ENCODE measurements at regions not wholly inside any gene's neighbourhood (a gene's known extent, or its start where the extent isn't known, plus 50 kb on each side); places are given as distances from the start of the nearest gene placed in this dataset.
"Not testable (repeated sequence)": the region's sequence is repeated elsewhere in the genome, so short reads cannot be mapped to it uniquely, and the experiment has no call there.

DNA sequence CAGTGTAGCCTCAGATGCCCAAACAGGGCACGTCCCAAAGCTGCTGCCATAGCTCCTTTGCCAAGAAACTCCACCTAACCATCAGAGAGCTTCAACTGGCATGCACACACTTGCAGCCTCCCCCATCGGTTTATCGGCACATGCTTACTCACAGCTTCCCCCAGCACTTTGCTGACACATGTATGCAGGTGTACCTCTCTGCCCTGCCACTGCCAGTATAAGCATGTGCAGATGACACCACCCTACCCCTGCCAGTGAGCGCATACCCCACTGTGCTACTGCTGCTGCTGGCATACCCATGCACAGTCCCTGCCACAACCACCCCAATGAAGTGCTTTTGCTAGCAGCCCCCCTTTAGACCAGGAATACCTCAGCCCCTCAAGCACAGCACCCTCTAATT is 1231.0 kb downstream of the DSC3 start:
- no peak for DNase-seq

DNA sequence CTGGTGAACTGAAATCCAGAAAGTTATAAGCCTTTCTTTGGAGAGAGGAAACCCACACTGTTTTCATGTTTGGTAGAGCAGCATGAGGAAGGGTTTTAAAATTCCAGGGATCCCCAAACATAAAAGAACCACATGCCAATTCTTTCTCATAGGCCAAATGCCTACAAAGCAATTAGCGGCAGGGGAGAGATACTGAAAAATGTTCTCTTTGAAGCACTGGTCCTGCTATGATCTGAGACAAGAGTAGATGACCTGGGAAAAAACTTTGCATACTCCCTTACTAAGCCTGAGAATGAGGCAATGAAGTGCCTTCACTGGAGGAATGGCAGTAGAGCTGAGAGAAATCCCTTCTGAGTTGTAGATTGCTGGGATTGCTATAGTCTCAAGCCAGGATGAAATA is 1261.7 kb downstream of the DSC3 start:
- DNase-seq = no peak

DNA sequence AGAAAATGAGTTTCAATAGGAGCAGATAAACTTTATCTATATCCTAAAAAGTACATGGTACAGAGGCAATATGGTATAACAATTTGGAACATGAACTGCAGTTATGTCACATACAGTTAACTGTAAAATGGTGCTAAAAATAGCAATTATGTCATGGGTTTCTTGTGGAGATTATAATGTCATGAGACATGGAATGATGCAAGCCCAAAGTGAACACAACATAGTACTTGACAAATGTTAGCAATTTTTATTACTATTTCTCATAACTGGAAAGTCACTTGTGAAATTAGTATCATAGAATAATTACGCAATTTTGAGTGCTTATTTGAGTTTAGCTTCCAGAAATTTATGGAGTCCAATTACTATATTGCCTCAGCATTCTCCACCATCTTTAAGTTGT is 1263.4 kb downstream of the DSC3 start:
- DNase-seq = no peak

DNA sequence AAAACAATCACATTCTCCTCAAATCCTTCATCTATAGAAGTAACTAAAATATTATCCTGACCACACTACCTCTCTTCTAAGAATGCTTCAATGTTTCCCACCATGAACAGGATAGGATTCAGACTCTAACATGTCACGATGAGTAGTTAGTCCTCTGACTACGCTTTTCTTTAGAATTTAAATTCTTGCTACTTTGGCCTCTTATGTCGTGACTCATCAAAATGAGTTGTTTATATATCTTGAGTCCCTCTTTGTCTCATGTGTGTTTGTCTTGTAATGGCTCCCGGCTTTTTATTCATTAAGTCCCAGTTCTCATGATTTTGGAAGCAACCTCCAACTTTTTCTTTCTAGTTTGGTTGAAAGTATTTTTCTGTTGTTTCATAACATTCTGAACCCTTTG is 1289.2 kb downstream of the DSC3 start:
- no peak for DNase-seq

- no peak for DNase-seq
Measured at GRCh38 chr18:29749704-29750103, 1292.8 kb downstream of the DSC3 start.

GRCh38 chr18:29741461-29741860 is 1301.1 kb downstream of the DSC3 start:
- no peak for DNase-seq

GRCh38 chr18:29737620-29738019 is 1304.9 kb downstream of the DSC3 start:
- DNase-seq = no peak

DNA sequence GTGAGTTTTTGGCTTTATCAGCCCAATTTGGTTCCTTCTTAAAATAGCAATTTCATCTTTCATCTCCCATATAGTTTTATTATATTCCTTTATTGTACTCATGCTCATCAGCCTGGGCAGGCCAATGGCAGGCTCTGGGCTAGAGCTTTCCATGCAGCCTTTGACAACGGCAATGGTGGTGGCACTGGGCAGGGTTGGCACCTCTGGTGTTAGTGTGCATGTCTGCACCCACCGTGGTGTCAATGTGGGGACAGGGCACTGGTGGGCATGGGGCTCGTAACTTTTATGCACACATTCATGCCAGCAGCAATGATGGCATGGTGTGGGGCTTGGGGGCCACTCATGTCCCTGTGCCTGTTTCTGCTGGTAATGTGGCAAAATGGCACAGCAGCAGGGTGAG is 1305.4 kb downstream of the DSC3 start:
- DNase-seq = no peak

DNA sequence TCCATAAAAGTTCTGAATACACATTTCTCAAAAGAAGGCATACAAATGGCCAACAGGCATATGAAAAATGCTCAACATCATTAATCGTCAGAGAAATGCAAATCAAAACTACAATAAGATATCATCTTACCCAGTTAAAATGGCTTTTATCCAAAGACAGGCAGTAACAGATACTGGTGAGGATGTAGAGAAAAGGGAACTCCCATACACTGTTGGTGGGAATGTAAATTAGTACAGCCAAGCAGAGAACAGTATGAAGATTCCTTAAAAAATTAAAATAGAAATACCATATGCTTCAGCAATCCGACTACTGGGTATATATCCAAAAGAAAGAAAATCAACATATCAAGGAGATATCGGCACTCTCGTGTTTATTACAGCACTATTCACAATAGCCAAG is 1312.5 kb downstream of the DSC3 start:
- DNase-seq = no peak

DNA sequence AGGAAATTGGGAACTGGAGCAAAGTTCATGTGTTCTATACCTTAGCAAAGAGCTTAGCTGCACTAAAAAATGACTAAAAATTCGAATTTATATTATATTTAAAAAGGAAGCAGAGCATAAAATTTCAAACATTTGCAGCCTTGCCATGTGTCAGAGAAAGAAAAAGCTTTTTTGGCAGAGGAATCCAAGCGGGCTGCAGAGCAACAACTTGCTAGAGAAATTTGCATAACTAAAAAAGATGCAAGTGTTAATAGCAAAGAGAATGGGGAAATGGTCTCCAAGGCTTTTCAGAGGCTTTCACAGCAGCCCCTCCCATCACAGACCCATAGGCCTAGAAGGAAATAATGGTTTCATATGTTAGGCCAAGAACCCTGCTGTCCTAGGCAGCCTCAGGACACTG is 1315.9 kb downstream of the DSC3 start:
- DNase-seq = no peak

DNA sequence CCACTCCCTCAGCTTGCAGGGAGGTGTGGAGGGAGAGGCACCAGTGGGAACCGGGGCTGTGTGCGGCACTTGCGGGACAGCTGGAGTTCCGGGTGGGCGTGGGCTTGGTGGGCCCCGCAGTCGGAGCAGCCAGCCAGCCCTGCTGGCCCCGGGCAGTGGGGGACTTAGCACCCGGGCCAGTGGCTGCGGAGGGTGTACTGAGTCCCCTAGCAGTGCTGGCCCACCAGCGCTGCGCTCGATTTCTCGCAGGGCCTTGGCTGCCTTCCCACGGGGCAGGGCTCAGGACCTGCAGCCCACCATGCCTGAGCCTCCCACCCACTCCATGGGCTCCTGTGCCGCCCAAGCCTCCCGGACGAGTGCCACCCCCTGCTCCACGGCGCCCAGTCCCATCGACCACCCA is 1319.1 kb downstream of the DSC3 start:
- not testable (repeated sequence) for DNase-seq

GRCh38 chr18:29715960-29716359 is 1326.6 kb downstream of the DSC3 start:
- not testable (repeated sequence) for DNase-seq

DNA sequence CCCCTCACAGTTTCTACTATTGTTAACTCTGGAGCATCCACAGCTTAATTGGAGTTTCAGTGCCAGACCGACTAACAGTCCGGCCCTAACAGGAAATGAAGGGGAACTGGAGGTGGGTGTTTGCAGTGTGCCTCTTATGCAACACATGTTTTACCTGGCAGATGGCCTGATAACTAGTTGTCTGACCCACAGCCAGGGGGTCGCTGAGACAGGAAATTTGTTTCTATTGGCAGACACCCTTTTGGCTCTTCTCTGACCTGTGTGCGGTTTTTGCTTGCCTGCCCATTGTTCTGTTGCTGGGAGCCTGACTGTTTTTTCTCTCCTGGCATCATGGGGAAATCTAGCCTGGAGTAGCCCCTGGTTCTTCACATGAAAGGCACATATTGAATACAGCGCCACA is 1329.8 kb downstream of the DSC3 start:
- DNase-seq = no peak

- no peak for DNase-seq
Measured at GRCh38 chr18:29711932-29712331, 1330.6 kb downstream of the DSC3 start.

DNA sequence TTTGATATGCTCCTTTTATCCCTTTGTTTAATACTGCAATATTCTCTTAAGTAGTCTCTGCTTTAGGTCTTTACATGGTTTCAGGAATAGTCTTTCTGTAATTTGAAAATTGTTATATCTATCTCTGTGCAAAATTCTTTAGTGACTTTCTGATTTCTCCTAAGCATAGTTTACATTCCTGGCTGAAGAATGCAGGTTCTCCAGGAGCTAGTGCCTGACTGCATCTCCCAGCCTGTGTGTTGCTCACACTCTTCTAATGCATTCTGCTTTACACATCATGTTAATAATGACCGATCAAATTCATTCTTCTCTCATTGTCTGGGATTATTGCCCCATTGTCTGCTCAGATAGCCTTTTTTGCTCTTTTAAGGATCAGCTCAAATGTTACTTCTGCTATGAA is 1349.2 kb downstream of the DSC3 start:
- no peak for DNase-seq

GRCh38 chr18:29681578-29681977 is 1361.0 kb downstream of the DSC3 start:
- DNase-seq = no peak

DNA sequence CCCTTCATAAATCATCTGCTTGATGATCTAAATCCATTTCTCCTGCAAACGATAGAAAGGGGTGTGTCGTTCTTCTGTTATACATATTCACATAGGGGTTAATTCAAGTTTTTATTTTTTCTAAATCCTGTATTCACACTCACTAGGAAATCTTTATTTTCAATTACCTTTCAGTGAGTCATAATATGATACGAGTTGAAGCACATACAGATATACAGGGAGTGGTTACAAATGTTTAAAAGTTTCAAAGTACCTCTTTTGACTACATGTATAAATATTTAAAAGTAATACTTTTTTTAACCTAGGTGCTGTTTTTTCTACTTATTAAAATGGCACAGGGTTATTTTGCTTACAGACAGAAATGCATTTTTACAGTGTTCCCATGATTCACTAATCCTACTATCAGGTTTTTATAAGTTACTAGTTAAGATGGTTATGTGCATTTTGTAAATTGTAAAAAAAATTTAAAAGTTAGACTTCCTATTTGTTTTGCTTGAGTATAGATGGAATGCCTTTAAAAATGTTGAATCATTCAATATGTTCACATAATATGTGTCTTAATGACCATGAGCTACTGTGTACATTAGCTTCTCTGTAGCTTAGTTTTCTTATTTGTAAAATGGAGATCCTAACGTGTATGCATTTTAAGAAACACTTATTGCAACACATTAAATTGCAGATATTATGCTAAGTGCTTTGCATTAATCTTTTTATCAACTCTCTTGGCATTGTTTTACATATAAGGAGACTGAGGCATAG is 1378.1 kb downstream of the DSC3 start:
- no peak for DNase-seq

DNA sequence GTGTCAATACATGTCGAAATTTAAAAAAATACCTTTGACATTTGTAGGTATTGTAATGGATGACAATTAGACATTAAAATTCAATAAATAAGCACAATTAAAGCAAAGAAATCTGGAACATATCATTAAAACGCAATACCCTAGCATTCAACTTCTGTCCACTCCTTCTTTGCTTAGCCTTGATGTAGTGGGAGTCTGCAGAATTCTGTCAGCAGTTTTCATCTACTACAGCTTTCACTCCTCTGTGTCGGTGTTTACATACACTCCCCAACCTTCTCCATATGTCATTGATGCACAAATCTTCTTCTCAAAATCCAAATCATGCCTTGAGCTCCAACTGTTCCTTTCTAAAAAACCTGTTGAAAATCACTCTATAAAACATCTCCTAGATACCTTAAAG is 1380.6 kb downstream of the DSC3 start:
- no peak for DNase-seq

DNA sequence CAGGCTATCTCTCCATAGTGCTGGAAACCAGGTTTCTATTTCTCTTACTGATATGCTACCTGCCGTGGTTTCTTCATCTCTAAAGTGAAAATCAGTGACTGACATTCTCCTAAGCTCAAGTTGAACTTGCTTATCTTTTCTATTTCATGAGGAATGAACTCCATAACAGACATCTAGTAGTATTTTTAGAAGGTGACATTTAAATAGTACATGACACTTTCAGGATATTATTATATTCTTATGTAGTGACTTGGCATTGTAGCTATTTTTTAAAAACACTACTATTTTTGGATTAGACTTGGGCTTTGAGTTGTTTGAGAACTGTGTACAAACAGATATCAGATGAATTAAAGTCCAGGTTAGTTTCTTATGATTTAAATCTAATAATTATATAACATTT is 1381.8 kb downstream of the DSC3 start:
- DNase-seq = no peak

- DNase-seq = no peak
Measured at GRCh38 chr18:29653671-29654215, 1388.8 kb downstream of the DSC3 start.

GRCh38 chr18:29652797-29653196 is 1389.7 kb downstream of the DSC3 start:
- no peak for DNase-seq

GRCh38 chr18:29651122-29651680 is 1391.3 kb downstream of the DSC3 start:
- no peak for DNase-seq

DNA sequence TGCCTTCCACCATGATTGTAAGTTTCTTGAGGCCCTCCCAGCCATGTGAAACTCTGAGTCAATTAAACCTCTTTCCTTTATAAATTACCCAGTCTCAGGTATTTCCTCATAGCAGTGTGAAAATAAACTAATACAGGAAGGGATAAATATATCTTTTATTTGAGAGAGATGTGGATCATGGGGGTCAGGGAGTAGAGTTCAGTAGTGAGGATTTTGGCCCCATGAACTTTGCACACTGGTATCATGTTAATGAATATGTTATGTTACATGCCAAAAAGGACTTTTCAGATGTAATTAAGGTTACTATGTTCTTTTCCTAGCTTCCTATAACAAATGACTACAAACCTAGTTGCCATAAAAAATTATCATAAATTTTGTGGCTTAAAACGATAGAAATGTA is 1393.7 kb downstream of the DSC3 start:
- no peak for DNase-seq

- DNase-seq = no peak
Measured at GRCh38 chr18:29647700-29648099, 1394.8 kb downstream of the DSC3 start.

- peak in 1 of 2 experiments; percentile 0 for DNase-seq
Measured at GRCh38 chr18:29644276-29644675, 1398.3 kb downstream of the DSC3 start.
